ENCODE measurements at regions not wholly inside any gene's neighbourhood (a gene's known extent, or its start where the extent isn't known, plus 50 kb on each side); places are given as distances from the start of the nearest gene placed in this dataset.

DNA sequence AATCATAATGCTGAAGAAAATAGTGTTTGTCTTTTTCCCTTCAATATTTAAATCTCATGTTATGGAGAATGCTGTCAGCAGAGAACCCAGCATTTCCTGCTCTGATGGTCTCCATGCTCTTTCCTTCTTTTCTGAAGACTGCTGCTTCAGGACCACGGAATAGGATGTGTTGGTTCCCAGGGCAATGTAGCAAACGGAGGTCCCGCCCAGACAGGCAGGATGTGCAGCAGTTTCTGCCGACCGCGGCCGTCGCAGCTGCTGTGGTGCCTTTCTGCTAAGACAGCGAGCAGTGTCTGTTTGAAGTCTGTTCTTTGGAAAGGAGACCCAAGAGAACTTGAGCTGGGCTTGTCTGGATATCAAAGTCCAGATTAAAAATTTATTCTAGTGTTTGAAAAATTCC, 654.3 kb downstream of the CCDC171 start:
- intact Hi-C loops (cut with DNase I; ENCODE audit: low total_unique reads), result no loop called here
- TF ChIP-seq CTCF (IDR thresholded peaks at IDR 0.05), result no peak
- peak in 1 of 2 donors; percentile 15 for TF ChIP-seq POLR2A (IDR thresholded peaks at IDR 0.05)
- Histone ChIP-seq H3K4me1 (no peaks in the 10 kb centered on the region), H3K36me3 (no peaks in the 10 kb centered on the region), H3K9me3 (no peaks in the 10 kb centered on the region), H3K4me3 (peak overlapping the region; percentile 12 to 17), H3K27ac (peak overlapping the region; percentile 63 to 69), H3K27me3 (no peaks in the 10 kb centered on the region)
- DNase-seq, result peak; percentile 71 to 75

DNA sequence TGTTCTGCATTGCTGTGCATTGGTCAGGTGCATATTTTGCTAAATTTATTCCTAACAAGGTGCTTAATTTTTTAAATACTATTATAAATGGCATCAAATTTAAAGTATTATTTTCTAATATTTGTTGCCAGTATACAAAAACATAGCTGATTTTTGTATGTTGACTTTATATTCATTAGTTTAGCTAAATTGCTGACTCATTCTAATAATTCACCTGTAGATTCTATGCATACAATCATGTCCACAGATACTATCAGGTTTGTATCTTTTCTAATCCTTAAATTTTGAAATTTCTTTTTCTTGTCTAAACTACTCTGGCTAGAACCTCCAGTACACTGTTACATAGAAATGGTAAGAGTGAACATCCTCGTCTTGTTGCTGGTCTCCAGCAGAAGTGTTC, 657.6 kb downstream of the CCDC171 start:
- Histone ChIP-seq H3K4me1 (peaks cover 3 to 7% of the 10 kb centered on the region in 2 donors), H3K27me3 (no peaks in the 10 kb centered on the region), H3K9me3 (no peaks in the 10 kb centered on the region), H3K27ac (no peak overlapping the region), H3K4me3 (no peak overlapping the region), H3K36me3 (no peaks in the 10 kb centered on the region)
- no peak for DNase-seq
- TF ChIP-seq POLR2A (IDR thresholded peaks at IDR 0.05) (no peak), CTCF (IDR thresholded peaks at IDR 0.05) (no peak)
- intact Hi-C loops (cut with DNase I; ENCODE audit: low total_unique reads), result no loop called here

GRCh38 chr9:16211946-16212345, 658.5 kb downstream of the BNC2 start:
- intact Hi-C loops (cut with DNase I; ENCODE audit: low total_unique reads), result no loop called here
- no peaks in the 10 kb centered on the region for H3K36me3 ChIP-seq
- no peaks in the 10 kb centered on the region for H3K27me3 ChIP-seq
- H3K4me1 ChIP-seq, result peaks cover 3 to 7% of the 10 kb centered on the region in 2 donors
- H3K4me3 ChIP-seq, result no peak overlapping the region
- no peak for TF ChIP-seq CTCF (IDR thresholded peaks at IDR 0.05)
- no peak for TF ChIP-seq POLR2A (IDR thresholded peaks at IDR 0.05)
- H3K9me3 ChIP-seq, result no peaks in the 10 kb centered on the region
- DNase-seq, result no peak
- H3K27ac ChIP-seq, result peak overlapping the region; percentile 42 to 80

- TF ChIP-seq POLR2A (IDR thresholded peaks at IDR 0.05) (no peak), CTCF (IDR thresholded peaks at IDR 0.05) (no peak)
Measured at GRCh38 chr9:16213781-16214515, 656.5 kb downstream of the BNC2 start.

DNA sequence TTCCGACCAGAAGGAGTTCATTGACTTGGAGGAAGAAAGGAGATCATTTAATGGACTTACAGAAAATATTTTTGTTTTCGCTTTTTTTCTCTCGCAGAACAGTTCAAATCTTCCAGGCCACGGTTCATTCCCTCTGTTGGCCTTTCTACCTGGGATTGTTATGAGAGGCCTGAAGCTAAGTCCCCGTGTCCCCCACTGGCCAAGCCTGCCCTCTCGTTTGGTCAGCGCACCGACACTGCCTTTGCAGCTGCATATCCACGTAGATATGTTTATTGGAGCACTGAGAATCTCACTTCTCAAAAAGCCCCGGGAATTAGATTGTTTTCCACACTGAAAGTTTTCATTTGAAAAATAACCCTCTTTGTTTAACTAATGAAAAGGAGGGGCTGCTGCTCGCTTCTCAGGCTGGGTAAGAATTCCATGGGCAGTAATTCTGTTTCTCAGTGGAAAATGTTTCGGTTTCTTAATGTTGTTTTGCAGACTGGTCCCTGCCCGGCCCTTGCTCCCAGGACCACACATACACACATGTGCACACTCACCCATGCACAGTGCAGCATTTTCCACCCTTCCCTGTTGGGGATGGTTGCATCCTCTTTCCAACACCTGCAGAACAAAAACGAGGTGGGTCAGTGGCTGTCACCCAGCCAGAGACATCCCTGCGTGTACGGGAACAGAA, 655.7 kb downstream of the BNC2 start:
- no peaks in the 10 kb centered on the region for H3K27me3 ChIP-seq
- H3K9me3 ChIP-seq, result no peaks in the 10 kb centered on the region
- no peaks in the 10 kb centered on the region for H3K36me3 ChIP-seq
- DNase-seq, result no peak
- H3K27ac ChIP-seq, result peak overlapping the region; percentile 78 to 80
- intact Hi-C loops (cut with DNase I; ENCODE audit: low total_unique reads), result no loop called here
- H3K4me3 ChIP-seq, result no peak overlapping the region
- peaks cover 3 to 7% of the 10 kb centered on the region in 2 donors for H3K4me1 ChIP-seq
- no peak for TF ChIP-seq CTCF (IDR thresholded peaks at IDR 0.05)
- TF ChIP-seq POLR2A (IDR thresholded peaks at IDR 0.05), result no peak

More at GRCh38 chr9:16213781-16214515, 656.5 kb downstream of the BNC2 start:
- H3K27ac ChIP-seq, result peak overlapping the region; percentile 78 to 80
- peak; percentile 82 to 89 for DNase-seq
- no peaks in the 10 kb centered on the region for H3K9me3 ChIP-seq
- no peaks in the 10 kb centered on the region for H3K27me3 ChIP-seq
- H3K4me3 ChIP-seq, result no peak overlapping the region
- intact Hi-C loops (cut with DNase I; ENCODE audit: low total_unique reads), result no loop called here
- H3K4me1 ChIP-seq, result peaks cover 3 to 7% of the 10 kb centered on the region in 2 donors
- H3K36me3 ChIP-seq, result no peaks in the 10 kb centered on the region
